Hypothalamus (tissue), 51 donors: ENCODE measurements at regions not wholly inside any gene's neighbourhood (a gene's known extent, or its start where the extent isn't known, plus 50 kb on each side); places are given as distances from the start of the nearest gene placed in this dataset.

Experiments used
- DNase-seq, 51 donors: peaks; one replicate each; lab custom pipeline; 2025; lab: John Stamatoyannopoulos, UW

DNA sequence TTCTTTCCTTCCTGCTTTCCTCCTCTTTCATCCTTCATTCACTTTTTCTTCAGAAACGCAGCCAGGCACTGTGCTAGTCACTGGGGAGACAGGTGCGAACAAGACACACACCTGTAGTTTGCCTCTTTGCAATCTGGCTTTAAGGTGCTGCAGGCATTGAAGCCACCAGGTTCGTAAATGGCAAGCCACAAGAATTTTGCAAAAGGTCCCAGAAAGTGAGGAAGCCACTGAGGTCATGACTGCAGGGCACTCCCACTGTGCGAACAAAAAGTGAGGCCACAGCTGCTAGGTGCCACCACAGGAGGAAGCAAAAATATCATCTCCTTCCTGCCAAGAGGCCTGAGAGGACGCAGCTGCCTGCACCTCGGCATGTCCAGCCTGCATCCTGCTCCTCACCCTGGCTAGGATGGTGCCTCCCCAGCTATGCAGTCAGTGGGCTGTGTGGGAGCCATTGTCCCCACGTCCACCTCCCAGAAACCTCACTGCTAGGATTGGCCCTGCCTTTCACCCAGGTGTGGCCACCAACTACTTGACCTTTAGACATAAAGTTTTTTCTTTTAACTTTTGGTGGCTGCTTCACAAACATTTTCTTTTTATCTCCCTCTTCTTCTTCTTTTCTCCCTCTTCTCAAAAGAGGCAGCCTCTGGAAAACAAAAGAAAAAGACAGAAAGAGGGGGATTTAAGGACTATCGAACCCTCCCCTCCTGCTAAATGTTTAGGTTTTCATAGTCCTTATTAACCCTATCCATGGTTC, 230.8 kb downstream of the BCAS1 start:
- no peak for DNase-seq

DNA sequence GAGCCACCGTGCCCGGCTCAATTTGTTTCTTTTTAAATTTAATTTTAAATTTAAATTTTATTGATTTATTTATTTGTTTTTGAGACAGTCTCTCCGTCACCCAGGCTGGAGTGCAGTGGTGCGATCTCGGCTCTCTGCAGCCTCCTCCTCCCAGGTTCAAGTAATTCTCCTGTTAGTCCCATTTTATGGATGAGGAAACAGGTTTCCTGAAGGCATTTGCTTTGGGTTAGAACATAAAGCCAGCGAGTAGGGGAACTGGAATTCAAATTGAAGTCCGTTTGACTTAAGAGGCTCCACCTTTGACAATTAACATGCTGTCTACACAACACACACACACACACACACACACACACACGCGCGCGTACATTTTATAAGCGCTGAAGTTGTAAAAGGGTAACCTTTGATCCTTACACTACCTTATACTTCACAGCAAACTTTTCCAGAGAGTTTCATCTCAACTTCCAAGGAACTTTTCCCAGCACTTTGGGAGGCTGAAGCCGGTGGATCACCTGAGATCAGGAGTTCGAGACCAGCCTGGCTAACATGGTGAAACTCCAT, 232.0 kb downstream of the BCAS1 start:
- DNase-seq = no peak

DNA sequence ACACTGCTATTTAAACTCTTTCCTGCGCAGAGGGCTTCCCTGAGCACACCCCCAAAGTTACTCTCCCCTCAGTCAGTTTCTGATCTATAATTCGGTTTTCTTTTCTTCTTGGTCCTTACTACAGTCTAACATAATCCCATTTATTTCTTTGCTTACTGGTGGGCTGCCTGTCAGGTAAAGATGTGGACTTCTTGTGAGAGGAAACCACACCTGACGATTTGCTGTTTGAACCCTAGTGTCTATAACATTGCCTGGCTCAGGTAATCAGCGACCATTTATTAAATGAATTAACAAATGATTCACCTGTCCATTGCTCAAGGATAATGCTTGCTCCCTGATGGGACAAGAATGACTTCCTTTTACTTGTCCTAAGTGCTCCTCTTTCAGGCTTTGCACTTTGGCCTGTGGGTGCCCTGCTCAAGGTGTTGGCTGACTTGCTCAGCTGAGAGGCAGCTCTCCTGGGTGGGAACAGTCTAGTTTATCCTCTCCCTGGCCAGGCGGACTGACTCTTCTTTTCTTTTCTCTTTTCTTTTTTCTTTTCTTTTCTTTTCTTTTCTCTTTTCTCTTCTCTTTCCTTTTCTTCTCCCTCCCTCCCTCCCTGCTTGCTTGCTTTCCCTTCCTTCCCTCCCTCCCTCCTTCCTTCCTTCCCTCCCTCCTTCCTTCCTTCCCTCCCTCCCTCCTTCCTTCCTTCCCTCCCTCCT, 233.1 kb downstream of the BCAS1 start:
- no peak for DNase-seq

DNA sequence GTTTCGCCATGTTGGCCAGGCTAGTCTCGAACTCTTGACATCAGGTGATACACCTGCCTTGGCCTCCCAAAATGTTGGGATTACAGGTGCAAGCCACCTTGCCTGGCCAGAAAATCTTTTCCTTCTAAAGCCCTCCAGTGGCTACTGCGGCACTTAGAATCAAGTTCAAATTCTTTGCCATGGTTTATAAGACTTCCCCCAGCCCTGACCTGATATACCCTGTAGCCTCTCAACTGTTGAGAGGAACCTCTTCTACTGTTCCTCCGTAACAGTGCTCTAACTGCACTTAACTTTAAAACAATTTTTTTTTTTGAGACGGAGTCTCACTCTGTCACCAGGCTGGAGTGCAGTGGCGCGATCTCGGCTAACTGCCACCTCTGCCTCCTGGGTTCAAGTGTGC, 235.6 kb downstream of the BCAS1 start:
- no peak for DNase-seq

GRCh38 chr20:53834062-53834442, 236.3 kb downstream of the BCAS1 start:
- DNase-seq = no peak

- no peak for DNase-seq
Measured at GRCh38 chr20:53833333-53834061, 236.9 kb downstream of the BCAS1 start.

GRCh38 chr20:53832499-53832898, 237.9 kb downstream of the BCAS1 start:
- DNase-seq = no peak

DNA sequence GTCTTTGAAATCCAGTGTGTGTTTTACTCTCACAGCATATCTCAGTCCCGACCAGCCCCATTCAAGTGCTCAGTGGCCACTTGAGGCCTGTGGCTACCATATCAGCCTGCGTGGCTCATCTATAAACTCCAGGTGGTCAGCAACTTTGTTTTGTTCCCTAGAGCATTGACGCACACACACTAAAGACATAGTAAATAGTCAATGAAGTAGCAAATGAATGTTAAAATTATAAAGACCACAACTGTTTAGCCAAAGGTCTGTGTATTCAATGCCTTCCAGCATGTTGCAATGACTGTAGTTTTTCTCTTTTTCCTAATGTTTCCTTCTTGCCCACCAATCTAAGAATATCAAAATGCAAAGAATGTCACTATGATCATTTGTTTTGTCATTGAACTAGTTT, 238.2 kb upstream of the ZNF217 start:
- no peak for DNase-seq

DNA sequence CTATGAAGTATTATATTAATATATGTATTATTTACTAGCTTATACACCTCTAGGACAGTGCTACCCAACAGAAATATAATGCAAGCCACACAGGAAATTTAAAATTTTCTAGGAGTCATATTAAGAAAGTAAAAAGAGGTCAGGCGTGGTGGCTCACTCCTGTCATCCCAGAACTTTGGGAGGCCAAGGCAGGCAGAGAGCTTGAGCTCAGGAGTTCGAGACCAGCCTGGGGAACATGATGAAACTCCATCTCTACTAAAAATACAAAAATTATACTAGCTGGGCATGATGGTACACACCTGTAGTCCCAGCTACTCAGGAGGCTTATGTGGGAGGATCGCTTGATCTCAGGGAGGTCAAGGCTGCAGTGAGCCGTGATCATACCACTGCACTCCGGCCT, 237.6 kb upstream of the ZNF217 start:
- no peak for DNase-seq

DNA sequence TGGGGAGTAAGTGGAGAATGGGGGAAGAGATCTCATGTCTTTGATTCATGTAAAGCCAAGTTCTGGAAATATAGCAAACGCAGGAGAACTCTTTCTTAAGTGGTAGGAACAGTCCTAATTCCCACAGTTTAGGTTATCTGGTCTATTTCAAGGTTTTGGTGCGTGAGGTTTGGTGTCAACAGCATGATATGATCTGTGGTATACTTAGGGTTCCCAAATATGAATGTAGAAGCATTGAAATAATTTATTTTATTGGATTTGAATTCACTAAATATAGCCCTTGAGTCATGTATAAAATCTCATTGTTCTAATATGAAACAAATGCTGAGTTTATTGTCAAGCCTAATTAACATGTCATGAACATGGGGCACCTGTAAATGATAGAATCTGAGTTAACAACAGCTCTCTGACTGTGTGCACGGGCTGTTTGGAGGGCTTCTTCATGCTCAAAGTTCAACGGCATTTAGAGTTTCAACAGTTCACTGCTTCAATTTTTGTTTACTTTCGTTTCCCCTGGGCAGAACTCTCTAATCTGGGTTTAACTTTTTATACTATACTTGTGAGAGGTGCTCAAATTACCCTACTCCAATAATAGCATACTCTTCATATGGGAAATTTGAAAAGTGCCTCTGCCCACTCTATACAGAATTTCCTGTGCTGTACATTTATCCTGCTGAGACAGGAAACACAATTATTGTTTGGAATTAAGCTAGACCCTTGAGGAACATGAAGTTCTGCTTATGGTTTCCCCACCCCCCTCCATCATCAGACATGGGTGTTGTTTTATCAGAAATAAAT, 236.3 kb upstream of the ZNF217 start:
- DNase-seq = no peak

GRCh38 chr20:53829255-53829723, 235.7 kb upstream of the ZNF217 start:
- DNase-seq = no peak

- peak in 4 of 51 donors; percentile 4 to 60 (median 6) for DNase-seq
Measured at GRCh38 chr20:53828682-53829254, 235.1 kb upstream of the ZNF217 start.

GRCh38 chr20:53828088-53828681, 234.5 kb upstream of the ZNF217 start:
- peak in 1 of 51 donors; percentile 60 for DNase-seq

- no peak for DNase-seq
Measured at GRCh38 chr20:53827292-53828087, 233.9 kb upstream of the ZNF217 start.

DNA sequence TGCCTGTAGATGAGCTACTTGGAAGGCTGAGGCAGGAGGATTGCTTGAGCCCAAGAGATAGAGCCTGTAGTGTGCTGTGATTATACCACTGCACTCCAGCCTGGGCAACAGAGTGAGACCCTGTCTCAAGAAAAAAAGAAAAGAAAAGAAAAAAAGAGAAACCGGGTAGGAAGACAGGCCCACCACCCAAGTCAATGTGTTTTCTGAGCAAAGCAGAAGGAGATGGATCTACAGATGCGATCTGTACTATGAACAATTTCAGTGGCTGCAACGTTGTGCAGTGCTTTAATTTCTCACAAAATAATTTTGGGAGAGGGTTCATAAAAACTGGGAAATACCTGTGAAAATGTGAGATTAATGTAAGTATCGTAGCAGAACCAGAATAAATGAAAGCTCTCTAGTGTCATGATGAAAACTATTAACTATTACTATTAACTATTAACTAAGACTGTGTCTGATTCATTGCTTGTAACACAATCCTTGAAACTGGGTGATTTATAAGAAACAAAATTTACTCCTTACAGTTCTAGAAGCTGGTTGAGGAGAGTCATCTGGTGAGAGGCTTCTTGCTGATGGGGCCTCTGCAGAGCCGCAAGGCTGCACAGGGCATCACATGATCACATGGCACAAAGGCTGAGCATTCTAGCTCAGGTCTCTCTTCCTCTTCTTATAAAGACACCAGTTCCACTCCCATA, 233.1 kb upstream of the ZNF217 start:
- no peak for DNase-seq

DNA sequence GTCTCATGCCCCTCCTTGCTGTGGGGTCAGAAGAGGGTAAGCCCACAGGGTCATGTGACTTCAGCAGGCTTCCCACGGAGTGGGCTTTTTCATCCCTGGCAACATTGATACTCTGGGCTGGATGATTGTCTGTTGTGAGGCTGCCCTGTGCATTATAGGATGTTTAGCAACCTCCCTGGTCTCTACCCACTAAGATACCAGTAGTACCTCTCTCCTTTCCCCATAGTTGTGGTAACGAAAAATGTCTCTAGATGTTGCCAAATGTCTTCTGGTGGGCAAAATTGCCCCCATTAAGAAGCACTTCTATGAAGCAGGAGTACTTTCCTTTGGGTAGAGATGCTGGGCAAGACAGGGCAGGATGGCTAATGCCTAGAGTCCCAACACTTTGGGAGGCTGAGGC, 232.5 kb upstream of the ZNF217 start:
- DNase-seq = no peak

- no peak for DNase-seq
Measured at GRCh38 chr20:53825282-53825681, 231.6 kb upstream of the ZNF217 start.

DNA sequence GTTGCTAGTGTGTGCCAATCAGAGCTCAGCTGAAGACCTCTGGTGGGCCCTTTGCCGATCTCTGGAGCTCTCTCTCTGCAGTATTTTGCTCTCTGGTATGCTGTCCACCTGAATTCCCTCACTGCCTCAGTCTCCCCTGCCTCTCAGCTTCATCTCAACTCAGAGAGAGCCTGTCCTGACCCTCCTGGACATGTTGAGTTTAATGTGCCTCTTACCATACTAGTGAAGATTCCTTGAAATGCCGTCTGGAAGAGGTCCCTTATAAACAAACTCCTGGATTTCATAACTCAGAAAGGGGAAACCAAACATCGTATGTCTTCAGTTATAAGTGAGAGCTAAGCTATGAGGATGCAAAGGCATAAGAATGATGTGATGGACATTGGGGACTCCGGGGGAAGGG, 231.1 kb upstream of the ZNF217 start:
- no peak for DNase-seq
